ENCODE measurements at regions not wholly inside any gene's neighbourhood (a gene's known extent, or its start where the extent isn't known, plus 50 kb on each side); places are given as distances from the start of the nearest gene placed in this dataset.

DNA sequence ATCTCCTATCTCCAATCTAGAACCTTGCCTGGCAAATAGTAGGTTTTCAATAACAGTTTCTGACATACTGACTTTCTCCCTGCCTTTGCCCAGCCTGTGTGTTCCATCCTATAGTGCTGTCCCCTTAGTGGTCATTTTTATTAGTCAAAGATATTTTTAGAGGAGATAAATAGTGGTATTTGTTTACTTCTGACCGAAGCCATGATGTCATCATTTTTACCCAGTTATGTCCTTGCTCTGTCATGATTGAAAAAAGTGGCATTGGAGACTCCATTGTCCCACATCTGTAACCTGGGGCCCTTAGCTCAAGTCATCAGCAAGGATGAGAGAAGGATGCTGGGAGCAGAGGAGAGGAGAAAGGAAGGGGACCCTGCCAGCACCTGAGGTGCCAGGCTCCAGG, 80.6 kb upstream of the ATP2B2 start:
- DNase-seq, result no peak

DNA sequence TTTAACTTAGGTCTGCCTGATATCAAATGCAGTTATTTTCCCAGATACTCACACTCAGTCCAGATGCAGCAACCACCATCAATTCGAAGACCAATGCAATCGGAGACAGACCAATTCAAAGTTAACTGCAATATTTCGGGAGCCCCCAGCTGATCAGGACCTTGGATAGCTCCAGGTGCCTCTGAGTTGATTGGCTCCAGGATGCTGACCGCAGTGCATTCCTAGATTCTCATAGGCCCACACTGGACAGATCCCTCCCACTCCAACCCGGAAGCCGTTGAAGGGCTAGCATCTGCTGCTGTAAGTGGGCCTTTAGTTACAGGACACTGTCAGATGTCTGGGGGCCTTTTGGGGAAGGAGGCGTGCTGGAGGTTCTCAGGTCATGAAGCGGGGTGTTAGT, 89.5 kb upstream of the ATP2B2 start:
- DNase-seq, result peak; percentile 81

DNA sequence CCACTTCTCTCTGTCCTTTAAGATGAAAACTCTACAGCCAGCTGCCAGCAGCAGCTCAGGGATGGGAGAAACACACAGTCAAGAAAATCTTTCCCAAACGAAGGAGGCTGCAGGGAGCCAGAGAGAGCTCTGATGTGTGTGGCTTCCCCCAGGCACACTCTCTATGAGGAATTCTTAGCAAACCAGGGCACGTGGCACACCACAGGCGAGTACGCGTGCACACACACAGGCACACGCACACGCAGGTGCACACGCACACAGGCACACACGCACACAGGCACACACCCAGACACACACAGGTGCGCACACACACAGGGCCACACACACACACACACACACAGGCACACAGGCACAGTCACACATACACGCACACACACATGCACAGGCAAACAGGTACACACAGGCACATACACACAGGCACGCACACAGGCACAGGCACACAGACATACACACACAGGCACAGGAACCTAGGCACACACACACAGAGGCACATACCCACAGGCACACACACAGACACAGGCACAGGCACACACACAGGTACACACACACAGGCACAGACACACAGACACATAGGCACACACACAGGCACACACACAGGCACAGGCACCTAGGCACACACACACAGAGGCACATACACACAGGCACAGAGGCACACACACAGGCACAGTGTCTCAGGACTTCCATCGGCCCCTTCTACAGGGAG, 91.5 kb upstream of the ATP2B2 start:
- no peak for DNase-seq

DNA sequence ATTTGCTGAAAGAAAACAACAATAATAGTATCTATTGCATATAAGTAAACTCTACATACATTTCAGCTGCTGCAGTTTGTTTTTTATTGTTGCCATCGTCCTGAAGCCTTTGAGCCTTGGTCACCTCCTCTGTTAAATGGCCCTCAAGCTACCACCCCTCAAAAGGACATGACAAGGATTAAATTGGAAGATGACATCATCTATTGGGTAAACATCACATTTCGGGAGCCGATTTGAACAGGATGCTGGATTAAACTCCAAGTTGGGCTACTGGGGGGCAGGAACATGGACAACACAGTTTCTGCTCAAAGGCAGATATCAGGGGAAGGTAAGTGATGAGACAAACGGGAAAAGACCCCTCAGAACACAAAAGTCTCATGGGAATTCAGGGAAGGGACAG, 92.3 kb upstream of the ATP2B2 start:
- no peak for DNase-seq

GRCh38 chr3:10599017-10599416, 93.6 kb upstream of the ATP2B2 start:
- no peak for DNase-seq

- DNase-seq, result no peak
Measured at GRCh38 chr3:10599444-10599843, 94.1 kb upstream of the ATP2B2 start.

DNA sequence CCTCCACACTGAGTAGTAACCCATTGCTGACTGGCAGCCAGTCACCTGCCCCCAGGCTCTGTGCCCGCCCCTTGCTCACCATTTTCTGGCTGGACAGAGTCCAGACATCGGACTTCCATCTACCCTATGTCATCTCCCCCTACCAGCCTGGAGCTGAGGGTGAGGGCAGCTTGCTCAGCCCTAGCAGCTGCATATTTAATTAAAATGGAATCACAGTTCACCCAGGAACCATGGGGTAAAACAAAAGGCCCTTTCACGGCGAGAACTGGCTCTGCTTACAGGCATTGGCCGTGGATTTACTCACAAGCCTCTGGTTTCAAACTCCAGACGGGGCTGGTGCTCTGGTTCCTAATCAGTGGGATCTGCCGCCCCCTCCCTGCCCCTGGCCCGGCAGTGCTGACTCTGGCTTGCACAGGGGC, 94.9 kb upstream of the ATP2B2 start:
- DNase-seq, result no peak

- DNase-seq, result no peak
Measured at GRCh38 chr3:10600726-10601125, 95.3 kb upstream of the ATP2B2 start.

- no peak for DNase-seq
Measured at GRCh38 chr3:10601151-10601856, 95.9 kb upstream of the ATP2B2 start.

DNA sequence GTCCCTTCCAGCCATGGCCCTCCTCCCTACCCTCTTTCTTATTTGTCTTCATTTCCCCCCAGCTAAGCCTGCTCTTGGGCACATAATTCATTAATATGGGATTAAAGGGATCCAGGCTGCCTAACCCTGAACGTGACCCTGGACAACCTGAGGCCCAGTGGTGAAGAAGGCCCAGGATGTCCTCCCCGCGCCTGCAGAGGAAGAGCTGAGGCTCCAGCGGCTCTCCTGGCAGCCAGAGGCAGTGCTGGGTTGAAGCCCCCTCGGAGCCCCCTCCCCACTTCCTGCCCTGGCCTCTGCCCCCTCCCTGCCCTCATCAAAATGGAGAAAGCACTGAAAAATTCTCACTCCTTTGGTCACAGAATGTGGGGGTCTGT, 96.5 kb upstream of the ATP2B2 start:
- DNase-seq, result no peak

- no peak for DNase-seq
Measured at GRCh38 chr3:10602271-10602670, 96.9 kb upstream of the ATP2B2 start.

DNA sequence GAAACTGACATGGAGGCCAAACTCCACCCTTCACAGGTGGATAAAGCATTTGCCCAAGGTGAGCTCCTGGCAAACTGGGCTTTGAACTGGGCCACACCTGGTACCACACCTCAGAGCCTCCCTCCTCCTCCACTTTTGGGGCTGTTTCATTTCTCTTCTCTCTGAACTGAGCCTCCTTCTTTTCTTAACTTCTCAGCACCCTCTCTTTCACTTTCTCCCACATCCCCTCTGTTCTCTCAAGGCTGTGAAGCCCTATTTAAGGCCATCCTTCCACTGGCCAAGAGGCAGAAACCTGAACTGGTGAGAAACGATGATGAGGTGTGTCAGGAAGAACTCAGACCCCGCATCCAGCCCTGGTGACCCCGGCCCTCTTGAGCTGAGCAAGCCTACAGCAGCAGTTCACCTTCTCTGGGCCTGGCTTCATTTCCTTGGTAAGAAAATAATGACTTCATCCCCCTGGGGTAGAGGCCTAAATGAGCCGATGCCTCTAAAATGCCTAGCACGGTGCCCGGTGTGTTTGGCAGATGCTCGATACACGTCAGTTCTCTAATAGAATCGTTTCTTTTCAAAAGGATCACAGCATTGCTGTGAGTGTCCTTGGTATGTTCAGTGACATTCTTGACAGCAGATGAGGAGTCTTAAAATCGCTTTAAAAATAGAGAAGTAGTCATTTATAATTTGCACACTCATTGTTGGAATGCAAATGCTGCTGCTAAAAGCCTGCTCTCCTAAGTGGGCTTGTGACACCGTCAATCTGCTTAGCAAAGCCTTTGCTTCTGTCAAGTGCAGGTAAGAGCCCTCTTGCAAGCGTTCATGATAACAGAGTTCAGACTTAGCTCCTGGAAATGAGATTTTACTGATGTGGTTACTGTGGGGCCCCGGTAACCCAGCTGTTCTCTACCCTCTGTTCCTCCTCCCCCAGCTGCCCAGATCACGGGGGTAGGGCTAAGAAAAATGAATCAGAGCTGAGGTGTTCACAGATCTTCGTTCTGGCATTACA, 97.7 kb upstream of the ATP2B2 start:
- no peak for DNase-seq

DNA sequence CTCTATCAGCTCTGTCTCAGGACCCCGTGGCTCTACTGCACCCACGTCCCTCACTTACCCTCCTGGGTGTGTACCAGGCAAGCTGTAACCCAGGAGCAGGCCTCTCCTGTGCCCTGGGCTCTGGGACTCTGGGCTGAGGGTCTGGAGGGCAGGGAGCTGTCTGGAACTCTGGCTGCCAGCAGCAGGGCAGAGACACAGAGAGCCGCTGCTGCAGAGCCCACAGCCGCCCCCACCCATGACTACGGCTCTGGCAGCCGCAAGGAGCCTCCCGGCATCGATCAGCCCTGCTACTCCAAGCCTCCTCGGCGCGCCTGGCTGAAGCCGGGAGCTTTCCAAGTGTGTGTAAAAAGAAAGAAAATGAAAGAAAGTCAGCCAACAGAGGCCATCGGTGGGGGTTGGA, 103.7 kb upstream of the ATP2B2 start:
- no peak for DNase-seq

GRCh38 chr3:10614168-10614567, 108.8 kb upstream of the ATP2B2 start:
- DNase-seq, result no peak

DNA sequence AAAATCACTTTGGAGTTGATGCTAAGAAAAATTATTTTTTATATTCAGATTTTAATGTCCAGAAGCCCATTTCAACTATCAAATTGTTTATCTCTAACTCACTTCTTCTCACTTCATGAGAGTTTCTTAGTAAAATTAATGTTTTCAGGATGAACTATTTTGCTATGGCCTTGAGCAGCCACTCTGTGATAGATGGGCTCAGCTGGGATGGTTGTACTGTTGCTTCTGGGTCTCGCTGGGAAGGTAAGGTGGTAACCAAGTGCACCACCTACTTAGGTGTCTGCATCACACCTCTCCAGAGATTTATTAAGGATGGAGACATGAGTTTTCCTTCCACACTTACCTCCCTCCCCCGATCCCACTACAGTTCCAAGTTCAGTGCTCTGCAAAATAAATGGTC, 110.3 kb upstream of the ATP2B2 start:
- no peak for DNase-seq

DNA sequence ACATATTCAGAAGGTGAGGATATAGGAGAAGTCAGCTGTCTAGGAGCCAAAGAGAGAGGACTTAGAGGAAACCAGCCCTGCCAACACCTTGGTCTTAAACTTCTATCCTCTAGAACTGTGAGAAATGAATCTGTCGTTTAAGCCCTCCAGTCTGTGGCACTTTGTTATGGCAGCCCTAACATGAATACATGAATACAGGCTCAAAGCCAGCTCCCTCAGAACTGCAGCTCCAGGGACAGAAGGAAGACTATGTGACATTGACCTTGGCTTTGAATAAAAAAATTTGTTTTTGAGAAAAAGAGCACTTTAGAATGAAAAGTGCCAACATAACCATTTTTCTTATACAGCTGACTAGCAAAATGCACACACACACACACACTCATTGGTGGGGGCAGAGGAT, 110.9 kb upstream of the ATP2B2 start:
- no peak for DNase-seq

- no peak for DNase-seq
Measured at GRCh38 chr3:10619989-10620832, 114.8 kb upstream of the ATP2B2 start.

DNA sequence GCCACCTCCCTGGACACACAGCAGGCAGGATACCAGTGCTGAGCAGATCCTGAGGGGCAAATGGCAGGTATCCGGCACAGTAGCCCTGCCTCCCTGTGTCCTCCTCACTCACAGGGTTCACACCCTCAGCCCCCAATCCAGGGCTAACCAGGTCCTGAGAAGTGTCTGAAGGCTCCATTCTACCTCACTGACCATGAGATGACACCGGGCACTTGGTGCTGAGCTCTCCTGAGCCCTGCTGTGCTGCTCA, 115.4 kb upstream of the ATP2B2 start:
- DNase-seq, result no peak

GRCh38 chr3:10623578-10624275, 118.3 kb upstream of the ATP2B2 start:
- no peak for DNase-seq

- DNase-seq, result no peak
Measured at GRCh38 chr3:10625323-10625722, 119.9 kb upstream of the ATP2B2 start.

- no peak for DNase-seq
Measured at GRCh38 chr3:10627884-10628572, 122.6 kb upstream of the ATP2B2 start.

Data from right hindlimb (tissue), 1 donor.